ENCODE measurements at regions not wholly inside any gene's neighbourhood (a gene's known extent, or its start where the extent isn't known, plus 50 kb on each side); places are given as distances from the start of the nearest gene placed in this dataset.

GRCh38 chr14:38904959-38905358, 198.1 kb downstream of the SEC23A start:
- Mint-ChIP-seq H3K9me3 (ENCODE audit: unreplicated experiment) (no peaks in the 10 kb centered on the region), H3K4me1 (ENCODE audit: insufficient read depth, unreplicated experiment) (no peaks in the 10 kb centered on the region), H3K27me3 (ENCODE audit: insufficient read depth, unreplicated experiment) (no peaks in the 10 kb centered on the region), H3K27ac (ENCODE audit: low read depth, unreplicated experiment) (no peak overlapping the region), H3K4me3 (ENCODE audit: unreplicated experiment) (no peak overlapping the region), H3K36me3 (ENCODE audit: insufficient read depth, unreplicated experiment) (no peaks in the 10 kb centered on the region)
- POLR2A ChIA-PET, result no interaction called here
- BruUV-seq (replicated peaks), result no TSS peak
- CTCF ChIA-PET, result no interaction called here
- DNase-seq (ENCODE audit: unreplicated experiment), result no peak
- intact Hi-C loops (cut with micrococcal nuclease), result no loop called here
- TF ChIP-seq CTCF (IDR thresholded peaks at IDR 0.05; ENCODE audit: unreplicated experiment), result no peak

- no peak for DNase-seq (ENCODE audit: unreplicated experiment)
- no peak overlapping the region for H3K4me3 Mint-ChIP-seq (ENCODE audit: unreplicated experiment)
- H3K36me3 Mint-ChIP-seq (ENCODE audit: insufficient read depth, unreplicated experiment), result no peaks in the 10 kb centered on the region
- no TSS peak for BruUV-seq (replicated peaks)
- ChIA-PET POLR2A (no interaction called here), CTCF (interaction anchor here (1.5 to 1.8 kb wide), 2 partner anchors 21 to 180 kb away, joined by 3 read pairs; no protein-coding TSS in a partner anchor)
- H3K27ac Mint-ChIP-seq (ENCODE audit: low read depth, unreplicated experiment), result no peak overlapping the region
- no peak for TF ChIP-seq CTCF (IDR thresholded peaks at IDR 0.05; ENCODE audit: unreplicated experiment)
- no peaks in the 10 kb centered on the region for H3K27me3 Mint-ChIP-seq (ENCODE audit: insufficient read depth, unreplicated experiment)
- intact Hi-C loops (cut with micrococcal nuclease), result no loop called here
- H3K4me1 Mint-ChIP-seq (ENCODE audit: insufficient read depth, unreplicated experiment), result no peaks in the 10 kb centered on the region
- no peaks in the 10 kb centered on the region for H3K9me3 Mint-ChIP-seq (ENCODE audit: unreplicated experiment)
Measured at GRCh38 chr14:38901791-38902190, 201.2 kb downstream of the SEC23A start.

GRCh38 chr14:38900887-38901286, 202.1 kb downstream of the SEC23A start:
- no TSS peak for BruUV-seq (replicated peaks)
- ChIA-PET POLR2A (no interaction called here), CTCF (interaction anchor here (1.0 to 1.8 kb wide), 4 partner anchors 20 to 179 kb away, joined by 3 to 4 read pairs (median 3); no protein-coding TSS in a partner anchor)
- no peak for DNase-seq (ENCODE audit: unreplicated experiment)
- H3K4me3 Mint-ChIP-seq (ENCODE audit: unreplicated experiment), result no peak overlapping the region
- H3K27me3 Mint-ChIP-seq (ENCODE audit: insufficient read depth, unreplicated experiment), result no peaks in the 10 kb centered on the region
- no peaks in the 10 kb centered on the region for H3K36me3 Mint-ChIP-seq (ENCODE audit: insufficient read depth, unreplicated experiment)
- no peak for TF ChIP-seq CTCF (IDR thresholded peaks at IDR 0.05; ENCODE audit: unreplicated experiment)
- intact Hi-C loops (cut with micrococcal nuclease), result no loop called here
- no peaks in the 10 kb centered on the region for H3K4me1 Mint-ChIP-seq (ENCODE audit: insufficient read depth, unreplicated experiment)
- H3K9me3 Mint-ChIP-seq (ENCODE audit: unreplicated experiment), result no peaks in the 10 kb centered on the region
- H3K27ac Mint-ChIP-seq (ENCODE audit: low read depth, unreplicated experiment), result no peak overlapping the region

- no peak for DNase-seq (ENCODE audit: unreplicated experiment)
- Mint-ChIP-seq H3K27ac (ENCODE audit: low read depth, unreplicated experiment) (no peak overlapping the region), H3K4me1 (ENCODE audit: insufficient read depth, unreplicated experiment) (no peaks in the 10 kb centered on the region), H3K27me3 (ENCODE audit: insufficient read depth, unreplicated experiment) (peaks cover 12% of the 10 kb centered on the region), H3K36me3 (ENCODE audit: insufficient read depth, unreplicated experiment) (no peaks in the 10 kb centered on the region), H3K4me3 (ENCODE audit: unreplicated experiment) (no peak overlapping the region), H3K9me3 (ENCODE audit: unreplicated experiment) (no peaks in the 10 kb centered on the region)
- intact Hi-C loops (cut with micrococcal nuclease), result no loop called here
- POLR2A ChIA-PET, result no interaction called here
- CTCF ChIA-PET, result interaction anchor here (0.6 to 2.0 kb wide), 5 partner anchors 20 to 984 kb away, joined by 3 to 6 read pairs (median 4); no protein-coding TSS in a partner anchor
- BruUV-seq (replicated peaks), result no TSS peak
- TF ChIP-seq CTCF (IDR thresholded peaks at IDR 0.05; ENCODE audit: unreplicated experiment), result no peak
Measured at GRCh38 chr14:38887696-38888095, 215.3 kb downstream of the SEC23A start.

Measured in MCF 10A (cell line).